Erythroblast (primary cell): ENCODE measurements at regions not wholly inside any gene's neighbourhood (a gene's known extent, or its start where the extent isn't known, plus 50 kb on each side); places are given as distances from the start of the nearest gene placed in this dataset.

Source experiments
- DNase-seq, 2 experiments: peaks; one replicate each; lab custom pipeline; 2025; lab: John Stamatoyannopoulos, UW
- GATA1 ChIP-seq: IDR thresholded peaks from 2 replicates; pipeline ENCODE4 v1.6.1; 2011; ENCODE audit warnings: low read depth, mild to moderate bottlenecking, control low read depth, low read length, moderate library complexity
- POLR2A ChIP-seq: IDR thresholded peaks from 2 replicates; pipeline ENCODE4 v1.6.1; 2011; ENCODE audit warnings: mild to moderate bottlenecking, low read length

DNA sequence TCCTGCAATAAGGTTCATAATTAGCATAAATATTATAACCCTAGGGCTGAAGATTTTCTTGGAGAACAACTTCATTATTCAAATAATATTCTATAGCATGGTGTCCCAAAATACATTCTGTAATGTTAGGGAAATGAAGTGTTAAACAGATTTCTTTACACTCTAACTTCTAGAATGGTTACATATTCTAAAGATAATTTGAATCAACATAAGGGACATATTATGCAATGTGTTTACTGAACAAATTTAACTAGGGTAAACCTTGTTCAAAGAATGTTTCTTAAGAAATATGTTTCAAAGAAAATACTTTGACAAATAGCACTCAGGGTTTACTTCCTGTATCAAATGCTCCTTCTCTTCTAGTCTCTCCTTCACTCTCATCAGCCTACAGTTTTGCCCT, 281.6 kb downstream of the SLC6A15 start:
- TF ChIP-seq POLR2A (no peak), GATA1 (no peak)
- DNase-seq = no peak

DNA sequence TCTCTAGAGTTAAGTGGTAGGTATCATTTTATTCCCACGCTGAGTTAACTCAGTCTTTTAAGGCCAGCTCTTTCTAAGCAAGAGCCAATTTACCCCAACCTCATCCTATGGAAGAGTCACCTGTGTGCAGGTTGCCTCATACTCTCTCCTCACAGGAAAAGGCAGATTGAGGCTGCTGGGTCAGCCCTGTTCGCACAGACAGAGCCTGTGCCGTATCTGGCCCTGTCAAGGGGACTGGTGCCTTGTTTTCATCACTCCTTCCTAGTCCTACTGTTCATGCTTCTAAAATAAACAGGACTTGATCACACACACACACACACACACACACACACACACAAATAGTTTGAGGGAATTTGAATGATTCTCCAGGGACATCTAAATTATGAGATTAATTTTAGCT, 285.0 kb downstream of the SLC6A15 start:
- DNase-seq = no peak
- TF ChIP-seq GATA1 = no peak
- TF ChIP-seq POLR2A = no peak

DNA sequence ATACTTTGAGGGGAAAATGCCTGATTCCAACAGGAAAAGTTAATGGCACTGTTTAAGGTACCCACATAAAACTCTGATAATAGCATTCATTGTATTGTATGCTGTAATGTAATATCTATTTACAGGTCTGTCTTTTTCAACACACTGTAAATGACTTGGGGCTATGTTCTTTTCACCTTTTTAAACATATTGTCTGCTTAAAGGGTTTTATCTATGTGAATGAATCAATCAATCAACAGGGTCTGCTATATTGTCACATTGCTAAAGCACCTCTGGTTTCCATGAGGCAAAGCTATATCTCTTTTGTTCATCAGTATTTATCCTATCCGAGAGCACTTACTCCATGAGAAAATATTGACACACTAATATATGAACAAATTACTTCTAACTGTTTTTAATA, 288.0 kb downstream of the SLC6A15 start:
- DNase-seq = no peak
- TF ChIP-seq GATA1 = no peak
- no peak for TF ChIP-seq POLR2A

DNA sequence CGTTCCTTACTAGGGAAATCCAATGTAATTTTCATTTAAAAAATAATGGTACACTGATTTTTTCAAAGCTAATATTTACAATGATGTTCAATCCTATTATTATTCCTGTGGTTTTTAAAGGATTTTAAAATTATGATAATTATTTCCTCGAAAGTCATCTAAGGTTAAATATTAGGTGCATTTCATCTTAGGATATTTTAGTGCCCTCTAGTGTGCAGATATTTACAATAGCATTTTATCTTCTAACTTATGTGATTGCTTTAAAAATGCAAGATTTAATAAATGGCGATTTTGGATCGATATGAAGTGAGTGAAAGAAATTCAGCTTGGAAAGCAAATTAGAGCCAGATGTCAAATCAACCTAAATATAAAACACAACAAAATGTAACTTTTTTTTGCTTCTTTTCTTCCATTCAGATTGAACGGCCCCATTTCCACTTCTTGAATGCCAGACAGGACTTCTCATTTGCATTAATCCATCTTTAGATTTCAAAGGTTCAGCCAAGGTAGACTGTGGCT, 293.5 kb downstream of the SLC6A15 start:
- no peak for DNase-seq
- no peak for TF ChIP-seq POLR2A
- no peak for TF ChIP-seq GATA1

DNA sequence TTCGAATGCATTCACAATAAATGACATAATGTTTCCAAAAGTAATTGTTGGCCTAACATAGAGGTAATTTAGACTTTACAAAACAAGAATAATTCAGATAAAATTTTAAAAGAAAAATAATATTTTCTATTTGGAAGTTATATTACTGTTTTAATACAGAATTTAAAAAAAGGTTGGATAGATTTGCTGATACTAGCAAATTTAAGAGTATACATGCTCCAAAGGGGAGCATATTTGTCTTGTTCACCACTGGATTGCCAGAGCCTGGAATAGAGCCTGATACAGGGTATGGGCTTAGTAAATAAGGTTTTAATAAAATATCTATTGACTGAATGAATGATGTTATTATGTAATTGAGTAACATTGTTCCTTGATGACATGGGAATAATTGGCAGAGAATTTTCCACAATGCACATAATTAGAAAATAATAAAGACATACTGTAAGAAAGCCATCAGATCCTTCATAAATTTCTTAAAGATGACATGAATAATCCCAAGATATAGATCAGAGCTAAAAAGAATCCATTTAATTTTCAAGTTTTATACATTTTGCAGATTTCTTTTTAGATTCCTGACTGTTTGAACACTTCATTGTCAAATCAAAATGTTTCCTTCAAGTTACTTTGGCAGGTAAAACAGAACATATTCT, 305.3 kb downstream of the SLC6A15 start:
- DNase-seq = no peak
- TF ChIP-seq GATA1 (no peak), POLR2A (no peak)

DNA sequence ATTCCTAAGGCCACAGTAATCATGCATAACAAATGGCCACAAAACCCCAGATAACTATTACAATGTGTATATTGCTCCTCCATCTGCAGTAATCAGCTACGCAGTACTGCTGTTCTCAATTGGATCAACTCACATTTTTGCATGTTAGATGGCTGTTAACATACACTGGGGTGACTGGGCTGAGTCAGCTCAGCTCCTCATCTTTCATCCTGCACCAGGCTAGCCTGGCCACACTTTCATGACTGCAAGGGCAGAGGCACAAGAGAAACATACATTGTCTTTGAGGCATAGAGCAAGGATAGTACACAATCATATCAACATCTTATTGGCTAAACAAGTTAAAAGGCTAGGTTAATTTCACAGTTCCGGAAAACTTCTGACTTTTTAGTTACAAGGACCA, 306.6 kb downstream of the SLC6A15 start:
- no peak for DNase-seq
- TF ChIP-seq POLR2A (no peak), GATA1 (no peak)

DNA sequence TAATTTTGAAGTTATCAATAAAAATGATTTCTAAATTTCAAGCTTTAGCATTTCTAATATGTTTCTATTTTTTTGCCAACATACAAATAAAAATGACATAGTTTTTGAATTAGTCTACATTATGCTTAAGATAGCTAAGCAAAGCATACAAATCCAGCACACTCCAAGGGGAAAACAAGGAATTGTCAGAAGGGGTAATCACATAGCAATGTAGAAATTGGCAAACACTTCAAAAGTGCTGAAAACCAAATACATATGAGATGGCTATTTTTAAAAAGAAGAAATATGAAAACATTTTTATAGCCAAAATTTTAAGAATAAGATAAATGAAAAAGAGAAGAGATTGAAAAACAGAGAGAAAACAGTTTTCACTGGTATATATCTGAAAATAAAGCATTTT, 308.0 kb downstream of the SLC6A15 start:
- TF ChIP-seq POLR2A (no peak), GATA1 (no peak)
- no peak for DNase-seq

DNA sequence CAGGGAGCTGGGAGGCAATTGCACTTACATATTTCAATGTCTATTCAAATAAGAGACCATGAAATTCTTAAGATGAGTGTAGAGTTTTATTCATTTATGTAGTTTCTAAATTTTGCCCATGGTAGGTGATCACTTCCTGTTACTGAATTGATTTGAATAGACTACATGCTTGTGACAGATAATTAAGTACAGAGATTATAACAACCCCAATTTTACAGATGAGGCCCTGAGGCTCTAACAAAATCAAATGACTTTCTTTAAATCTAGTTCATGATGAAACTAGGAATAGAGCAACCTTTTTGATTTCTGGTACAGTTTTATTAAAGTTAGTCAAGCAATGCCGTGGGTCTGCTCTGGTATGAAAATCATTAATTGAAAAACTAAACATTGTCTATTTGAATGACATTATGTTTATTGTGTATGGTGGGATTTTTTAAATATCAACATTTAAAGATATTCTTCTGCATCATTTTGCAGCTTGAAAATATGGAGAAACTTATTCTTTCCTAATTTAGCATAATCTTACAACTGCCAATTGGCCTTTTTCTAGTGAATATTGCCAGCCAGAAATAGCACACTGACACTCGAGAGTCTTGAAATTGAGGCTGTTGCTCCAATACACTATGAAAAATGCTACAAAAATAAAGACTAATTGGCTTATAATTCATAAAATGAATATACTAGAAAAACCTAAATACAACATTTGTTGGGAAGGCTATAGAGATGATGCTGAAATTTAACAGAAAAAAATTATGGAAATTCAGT, 308.9 kb downstream of the SLC6A15 start:
- no peak for DNase-seq
- no peak for TF ChIP-seq POLR2A
- TF ChIP-seq GATA1 = no peak

DNA sequence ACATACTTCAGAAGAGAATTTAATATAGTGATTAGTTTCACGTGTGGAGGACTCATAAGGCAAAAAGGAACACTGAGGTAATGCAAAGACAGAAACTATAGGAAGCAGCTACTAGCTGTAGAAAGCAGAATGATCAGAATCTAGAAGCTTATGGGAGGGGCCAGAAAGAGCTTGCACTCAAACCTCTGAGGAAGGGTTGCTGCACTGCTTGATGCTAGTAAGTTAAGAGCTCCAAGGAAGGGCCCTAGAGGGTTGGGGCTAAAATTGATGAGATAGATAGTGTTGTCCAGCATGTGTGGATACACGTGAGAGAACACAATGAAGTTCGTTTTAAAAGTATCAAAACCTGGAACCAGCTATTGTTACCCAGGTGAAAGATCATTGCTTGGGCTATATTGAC, 311.1 kb downstream of the SLC6A15 start:
- TF ChIP-seq GATA1 (no peak), POLR2A (no peak)
- no peak for DNase-seq

DNA sequence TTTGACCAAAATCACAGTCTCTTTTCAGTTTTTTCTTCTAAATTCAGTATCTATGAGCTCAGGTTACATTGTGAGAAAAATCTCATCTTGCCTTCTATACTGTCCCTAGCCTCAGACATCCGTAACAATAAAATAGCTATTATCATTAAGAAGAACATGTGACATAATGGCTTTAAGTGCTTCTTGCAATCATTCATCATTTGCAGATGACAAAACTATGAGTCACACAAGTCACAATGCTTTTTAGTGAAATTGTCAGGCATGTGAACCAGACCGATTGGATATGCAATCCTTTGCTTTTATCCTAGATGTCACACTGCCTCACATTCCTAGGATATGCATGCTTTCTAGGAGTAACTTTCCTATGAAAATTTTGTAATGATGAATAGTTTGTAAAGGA, 313.1 kb downstream of the SLC6A15 start:
- DNase-seq = no peak
- TF ChIP-seq GATA1 = no peak
- TF ChIP-seq POLR2A = no peak

DNA sequence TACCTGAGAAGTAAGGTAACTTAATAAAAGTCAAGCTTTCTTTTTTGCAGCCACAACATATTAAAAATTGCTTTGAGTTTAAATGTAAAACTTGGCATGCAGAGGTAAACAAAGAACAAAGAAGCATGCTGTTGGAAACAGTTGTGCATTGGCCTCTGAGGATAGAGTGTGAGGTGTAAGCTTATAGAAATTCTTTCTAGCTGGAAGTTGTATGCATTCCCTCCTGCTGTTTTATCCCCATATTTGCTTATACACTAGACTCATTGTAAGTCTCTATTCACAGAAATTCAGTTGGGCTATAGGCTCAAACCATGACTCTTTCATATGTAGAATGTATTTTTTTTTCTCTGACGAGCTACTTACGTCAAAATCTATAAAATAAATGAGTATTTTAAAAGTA, 316.3 kb downstream of the SLC6A15 start:
- TF ChIP-seq GATA1 = no peak
- TF ChIP-seq POLR2A = no peak
- no peak for DNase-seq

DNA sequence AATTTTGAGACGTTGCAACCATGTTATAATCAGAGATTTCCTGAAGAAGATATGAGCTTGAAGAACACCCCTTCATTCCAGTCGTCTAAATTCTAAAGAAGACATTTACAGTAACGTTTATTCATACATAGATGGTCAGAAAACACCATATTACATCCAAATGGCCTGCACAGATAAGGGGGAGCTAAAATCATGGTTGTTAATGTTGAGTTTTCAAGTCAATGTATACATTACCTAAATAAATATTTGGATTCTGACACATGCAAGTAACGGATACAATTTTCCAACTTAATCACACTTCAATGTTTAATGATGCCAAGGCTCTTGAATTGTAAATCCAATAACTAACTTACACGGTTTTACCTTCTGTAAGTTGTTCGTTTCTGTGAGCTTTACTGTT, 318.4 kb downstream of the SLC6A15 start:
- DNase-seq = no peak
- no peak for TF ChIP-seq GATA1
- TF ChIP-seq POLR2A = no peak

DNA sequence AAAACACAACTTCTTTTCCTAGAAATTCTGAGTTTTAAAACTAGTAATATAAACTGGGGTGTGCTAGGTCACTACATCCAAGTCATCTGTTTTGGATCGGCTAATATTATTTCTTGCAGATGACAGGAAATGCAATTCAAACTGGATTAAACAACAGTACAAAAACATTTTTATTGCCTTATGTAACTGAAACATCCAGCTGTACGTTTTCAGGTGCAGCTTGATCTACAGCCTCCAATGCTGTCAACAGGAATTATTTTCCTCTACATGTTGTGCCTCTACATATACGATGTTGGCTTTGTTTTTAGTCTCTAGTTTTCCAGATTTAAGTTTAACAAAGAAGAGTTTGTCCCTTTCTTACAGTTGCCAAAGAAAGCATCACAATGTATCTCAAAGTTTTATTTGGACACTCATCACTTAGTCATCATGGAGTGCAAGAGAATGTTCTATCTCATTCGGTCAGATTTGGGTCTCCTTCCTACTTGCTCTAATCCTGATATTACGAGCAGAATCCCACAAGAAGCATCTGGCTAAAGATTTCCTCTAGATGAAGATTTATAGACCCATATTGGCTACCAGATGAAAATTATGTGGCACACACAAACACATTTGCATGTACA, 326.7 kb downstream of the SLC6A15 start:
- no peak for TF ChIP-seq POLR2A
- no peak for TF ChIP-seq GATA1
- DNase-seq = no peak

DNA sequence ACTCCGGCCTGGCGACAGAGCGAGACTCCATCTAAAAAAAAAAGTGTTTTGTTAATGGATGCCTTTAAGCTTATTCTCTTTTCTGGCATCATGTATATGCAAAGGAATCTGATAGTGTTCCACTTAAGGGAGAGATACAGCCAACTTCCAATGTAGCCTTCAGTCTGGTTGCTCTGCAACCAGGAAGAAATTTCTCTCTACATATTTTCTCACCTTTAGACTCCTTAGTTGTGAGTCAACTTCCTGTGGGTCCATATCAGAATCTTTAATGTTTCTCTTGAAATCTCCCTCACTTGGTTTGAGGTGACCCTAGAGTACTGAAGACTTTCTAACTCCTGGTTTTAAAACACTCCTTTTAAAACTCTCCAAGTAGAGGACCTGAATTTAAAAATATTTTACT, 340.4 kb downstream of the SLC6A15 start:
- DNase-seq = no peak
- TF ChIP-seq POLR2A (no peak), GATA1 (no peak)
